T-helper 22 cell (primary cell): ENCODE measurements at regions not wholly inside any gene's neighbourhood (a gene's known extent, or its start where the extent isn't known, plus 50 kb on each side); places are given as distances from the start of the nearest gene placed in this dataset.
"Not testable (repeated sequence)": the region's sequence is repeated elsewhere in the genome, so short reads cannot be mapped to it uniquely, and the experiment has no call there.

Experiments
- DNase-seq: peaks from one replicate; pipeline ENCODE4 v3.0.0-alpha.2; 2020; ENCODE audit warnings: low read depth

DNA sequence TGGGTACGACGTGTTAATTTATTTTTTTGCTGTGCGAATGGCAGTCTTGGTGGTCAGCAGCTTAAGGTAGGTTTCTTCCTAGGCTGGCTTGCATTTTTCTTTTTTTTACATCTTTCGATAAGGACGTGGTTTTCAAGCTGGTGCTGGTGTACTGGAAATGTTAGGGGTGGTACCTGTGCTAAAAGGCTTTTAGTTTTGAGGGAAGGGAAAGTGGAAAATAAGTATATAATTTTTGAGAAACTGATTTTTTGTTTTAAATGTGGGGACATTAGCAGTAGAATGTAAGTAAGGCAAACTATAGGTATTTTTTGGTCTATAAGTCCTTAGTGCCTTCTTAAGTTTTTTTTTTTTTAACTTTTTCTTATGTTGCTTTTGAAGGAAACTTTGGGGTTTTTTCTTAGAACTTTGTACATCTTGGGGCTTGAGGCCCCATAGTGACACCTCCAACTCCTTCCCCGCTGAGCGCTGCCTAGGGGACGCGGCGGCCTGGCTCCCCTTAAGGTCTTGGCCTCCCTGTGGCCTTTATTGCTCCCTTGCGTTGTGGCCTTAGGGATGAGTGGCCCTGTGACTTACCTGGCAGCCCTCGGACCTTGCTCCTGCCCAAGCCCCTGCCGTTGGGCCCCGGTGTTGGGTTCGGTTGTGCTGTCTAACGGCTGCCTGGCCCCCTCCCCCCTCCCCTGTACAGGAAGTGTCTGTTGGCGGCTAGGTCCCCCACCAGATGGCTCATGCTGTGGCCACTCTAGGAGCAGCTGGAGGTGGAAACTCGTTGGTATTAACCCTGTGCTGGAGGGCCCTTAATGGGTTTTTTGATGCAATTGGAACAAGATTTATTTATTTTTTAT lies 88.0 kb upstream of the RPRML start:
- peak; percentile 59 for DNase-seq

DNA sequence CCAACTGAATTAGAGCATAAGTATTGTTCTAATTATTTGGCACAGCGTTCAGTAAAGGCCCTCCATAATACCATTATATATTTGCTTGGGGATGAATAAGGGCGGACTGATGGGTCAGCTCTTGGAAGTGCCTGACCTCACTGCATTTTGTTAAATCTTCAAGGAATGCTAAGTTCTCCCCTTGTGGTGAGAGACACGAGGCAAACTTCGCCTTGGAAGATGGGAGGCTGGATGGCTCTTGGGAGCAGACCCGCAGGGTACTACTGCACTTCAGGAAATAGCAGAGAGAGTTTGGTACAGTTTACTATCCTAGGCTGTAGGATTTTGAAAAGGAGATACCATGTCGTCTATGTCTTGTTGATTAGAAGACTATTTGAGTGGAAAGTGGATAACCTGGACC lies 87.0 kb upstream of the RPRML start:
- no peak for DNase-seq

DNA sequence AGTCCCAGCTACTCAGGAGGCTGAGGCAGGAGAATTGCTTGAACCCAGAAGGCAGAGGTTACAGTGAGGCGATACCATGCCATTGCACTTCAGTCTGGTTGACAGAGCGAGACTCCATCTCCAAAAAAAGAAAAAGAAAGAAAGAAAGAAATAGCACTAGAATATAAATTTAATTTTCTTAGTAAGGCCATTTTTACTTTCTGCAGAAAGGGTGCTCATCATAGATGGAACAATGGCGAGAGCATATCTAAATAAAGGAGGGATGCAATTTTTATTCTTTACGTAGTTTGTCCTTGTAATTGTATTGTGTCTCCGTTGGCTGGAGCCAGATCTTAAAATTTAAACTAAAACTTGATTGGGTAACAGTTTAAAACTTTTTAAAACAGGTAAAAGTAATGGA lies 85.6 kb upstream of the RPRML start:
- DNase-seq, result no peak

DNA sequence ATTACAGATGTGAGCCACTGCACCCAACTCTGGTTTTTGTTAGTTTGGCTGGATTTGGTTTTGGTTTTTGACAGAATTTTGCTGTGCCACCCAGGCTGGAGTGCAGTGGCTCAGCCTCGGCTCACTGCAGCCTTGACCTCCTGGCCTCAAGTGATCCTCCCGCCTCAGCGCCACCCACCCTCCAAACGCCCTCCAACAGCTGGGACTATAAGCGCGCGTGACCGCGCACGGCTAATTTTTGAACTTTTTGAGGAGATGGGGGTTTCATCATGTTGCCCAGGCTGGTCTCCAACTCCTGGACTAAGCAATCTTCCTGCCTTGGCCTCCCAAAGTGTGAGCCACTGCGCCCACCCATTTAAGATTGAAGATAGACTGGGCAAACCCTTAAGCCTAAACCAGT lies 84.4 kb upstream of the RPRML start:
- no peak for DNase-seq

DNA sequence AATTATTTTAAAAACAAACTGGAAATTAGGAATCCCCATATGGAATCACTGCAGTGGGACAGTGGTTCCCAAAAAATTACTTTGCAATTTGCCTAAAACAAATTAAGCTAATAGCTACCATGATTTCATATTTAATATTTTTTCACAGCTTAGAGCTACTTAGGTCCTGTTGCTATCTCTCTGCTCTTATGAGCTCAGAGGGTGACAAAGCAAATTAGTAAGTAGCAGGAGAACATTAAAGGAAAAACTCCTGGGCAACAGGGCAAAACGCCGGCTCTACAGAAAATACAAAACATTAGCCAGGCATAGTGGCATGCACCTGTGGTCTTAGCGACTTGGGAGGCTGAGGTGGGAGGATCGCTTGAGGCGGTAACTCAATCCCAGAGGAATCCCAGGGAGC lies 83.8 kb upstream of the RPRML start:
- not testable (repeated sequence) for DNase-seq

DNA sequence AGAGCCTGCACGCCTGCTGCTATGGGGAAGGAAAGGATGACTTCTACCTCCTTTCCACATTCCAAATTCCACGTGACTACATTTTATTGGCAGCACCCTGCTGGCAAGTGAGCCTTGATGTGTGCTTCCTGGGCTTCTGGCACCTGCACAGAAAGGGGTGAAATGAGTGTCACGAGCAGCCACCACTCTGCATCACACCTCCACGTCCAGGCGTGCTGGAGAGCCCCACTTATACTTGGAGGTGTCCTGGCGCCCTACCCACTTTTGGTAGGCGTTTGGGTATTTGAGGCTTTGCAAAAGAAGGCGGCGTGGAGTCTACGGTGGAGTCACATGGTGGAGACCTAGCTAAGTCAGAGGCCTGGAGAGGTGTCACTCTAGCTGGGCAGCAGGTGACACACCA lies 81.0 kb upstream of the RPRML start:
- not testable (repeated sequence) for DNase-seq

DNA sequence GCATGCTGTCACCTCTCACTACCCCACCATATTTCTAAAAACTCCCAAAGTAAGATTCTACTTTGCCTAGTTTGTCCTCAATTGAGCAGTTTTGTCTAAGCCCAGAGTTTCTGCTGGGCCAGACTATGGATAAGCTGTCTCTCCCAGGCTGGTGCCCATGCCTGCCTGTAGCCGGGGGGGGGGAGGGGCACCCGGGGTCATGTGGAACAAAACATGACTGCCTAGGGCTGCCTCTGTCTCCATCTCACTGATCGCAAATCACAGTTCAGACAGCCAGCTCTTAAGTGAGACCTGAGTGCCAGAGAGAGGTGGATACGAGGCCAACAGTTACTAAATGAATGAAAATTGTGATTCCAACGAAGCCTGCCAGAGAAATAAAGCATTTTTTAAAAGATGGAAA lies 78.8 kb upstream of the RPRML start:
- no peak for DNase-seq

DNA sequence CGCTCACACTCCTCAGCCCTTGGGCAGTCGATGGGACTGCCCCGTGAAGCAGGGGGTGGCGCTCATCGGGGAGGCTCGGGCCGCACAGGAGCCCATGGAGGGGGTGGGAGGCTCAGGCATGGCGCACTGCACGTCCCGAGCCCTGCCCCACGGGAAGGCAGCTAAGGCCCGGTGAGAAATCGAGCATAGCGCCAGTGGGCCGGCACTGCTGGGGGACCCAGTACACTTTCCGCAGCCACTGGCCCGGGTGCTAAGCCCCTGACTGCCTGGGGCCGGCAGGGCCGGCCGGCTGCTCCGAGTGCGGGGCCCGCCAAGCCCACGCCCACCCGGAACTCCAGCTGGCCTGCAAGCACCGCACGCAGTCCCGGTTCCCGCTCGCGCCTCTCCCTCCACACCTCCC lies 78.2 kb upstream of the RPRML start:
- DNase-seq, result not testable (repeated sequence)

DNA sequence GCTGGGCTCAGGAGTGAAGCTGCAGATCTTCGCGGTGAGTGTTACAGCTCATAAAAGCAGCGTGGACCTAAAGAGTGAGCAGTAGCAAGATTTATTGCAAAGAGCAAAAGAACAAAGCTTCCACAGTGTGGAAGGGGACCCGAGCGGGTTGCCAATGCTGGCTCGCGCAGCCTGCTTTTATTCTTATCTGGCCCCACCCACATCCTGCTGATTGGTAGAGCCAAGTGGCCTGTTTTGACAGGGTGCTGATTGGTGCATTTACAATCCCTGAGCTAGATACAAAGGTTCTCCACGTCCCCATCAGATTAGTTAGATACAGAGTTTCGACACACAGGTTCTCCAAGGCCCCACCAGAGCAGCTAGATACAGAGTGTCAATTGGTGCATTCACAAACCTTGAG lies 77.6 kb upstream of the RPRML start:
- DNase-seq, result not testable (repeated sequence)
